GM12878 (cell line): ENCODE measurements at regions not wholly inside any gene's neighbourhood (a gene's known extent, or its start where the extent isn't known, plus 50 kb on each side); places are given as distances from the start of the nearest gene placed in this dataset.

Experiments
- ATAC-seq: fragments of 200-7000 bp; cut with Tn5 transposase; 3 replicates; pipeline ENCODE4 v1.9.1; 2020; ENCODE audit warnings: mild to moderate bottlenecking, moderate library complexity
- BruUV-seq: library from RNA; stranded (reverse); fragments of 400-500 nt; replicated peaks from 2 replicates; lab custom pipeline; 2021; lab: Mats Ljungman, UMichigan
- CTCF ChIA-PET: fragments of 300-600 bp; sonication (Branson Sonifier 250); formaldehyde crosslinking; extraction: SDS; loops from one replicate; lab custom pipeline; 2021; ENCODE audit warnings: inconsistent platforms; lab: Yijun Ruan, JAX
- POLR2A ChIA-PET: fragments of 350-600 bp; formaldehyde crosslinking; extraction: SDS; loops from one replicate; lab custom pipeline; 2021; ENCODE audit warnings: inconsistent platforms; lab: Charles Lee
- RAD21 ChIA-PET: fragments of 300-600 bp; sonication (Branson Sonifier 250); formaldehyde crosslinking; loops from one replicate; lab custom pipeline; 2023; ENCODE audit warnings: antibody characterized with exemption; ENCODE audit not compliant: unreplicated experiment; lab: Charles Lee
- SMC1A ChIA-PET: fragments of 300-600 bp; sonication (Branson Sonifier 250); formaldehyde crosslinking; loops from one replicate; lab custom pipeline; 2023; ENCODE audit not compliant: unreplicated experiment, uncharacterized antibody; lab: Charles Lee
- DNase-seq: peaks from one replicate; pipeline ENCODE4 v3.0.0-alpha.2; 2011; ENCODE audit warnings: low read depth, low spot score
- FAIRE-seq: peaks from 3 replicates; lab custom pipeline; 2011; peaks lifted over from hg19 to GRCh38; lab: Jason Lieb, UNC
- H2AFZ ChIP-seq: 2 replicates; pipeline ENCODE4 v1.6.0; 2011; ENCODE audit warnings: low read depth, low read length, control low read depth; ENCODE audit not compliant: control insufficient read depth
- H3K27ac ChIP-seq: 2 replicates; pipeline ENCODE4 v1.5.1; 2011; ENCODE audit warnings: control low read depth; ENCODE audit not compliant: control insufficient read depth, insufficient read depth
- H3K27me3 ChIP-seq, 2 experiments: replicated peaks in 1 of 2; 2 replicates each; pipeline versions ENCODE4 v1.6.0 to v1.6.1; 2011; ENCODE audit warnings: low read length in 1 of 2; ENCODE audit not compliant: control insufficient read depth in 2 of 2, insufficient read depth in 2 of 2
- H3K36me3 ChIP-seq, 2 experiments: 2 replicates each; pipeline ENCODE4 v1.5.1; 2011; ENCODE audit warnings: low read length in 1 of 2; ENCODE audit not compliant: control insufficient read depth in 2 of 2, insufficient read depth in 2 of 2
- H3K4me1 ChIP-seq: 2 replicates; pipeline ENCODE4 v1.6.1; 2011; ENCODE audit warnings: mild to moderate bottlenecking, low read length, moderate library complexity, mixed read lengths; ENCODE audit not compliant: control insufficient read depth, insufficient read depth
- H3K4me2 ChIP-seq: 2 replicates; pipeline ENCODE4 v1.6.0; 2011; ENCODE audit warnings: control low read depth; ENCODE audit not compliant: control insufficient read depth, insufficient read depth
- H3K4me3 ChIP-seq: fragments of 200-600 bp; sonication (generic); 2 replicates; pipeline ENCODE4 v1.5.1; 2016
- H3K79me2 ChIP-seq: 2 replicates; pipeline ENCODE4 v1.6.0; 2011; ENCODE audit warnings: low read length; ENCODE audit not compliant: control insufficient read depth, insufficient read depth
- H3K9ac ChIP-seq: 2 replicates; pipeline ENCODE4 v1.8.0; 2011; ENCODE audit warnings: low read length, control low read depth, mixed read lengths; ENCODE audit not compliant: control insufficient read depth, insufficient read depth
- H3K9me3 ChIP-seq: replicated peaks from 3 replicates; pipeline ENCODE4 v1.5.1; 2011; ENCODE audit warnings: mild to moderate bottlenecking, low read length; ENCODE audit not compliant: control insufficient read depth, insufficient read depth
- H4K20me1 ChIP-seq: 2 replicates; pipeline ENCODE4 v1.6.0; 2011; ENCODE audit not compliant: control insufficient read depth, insufficient read depth
- ASH2L ChIP-seq: fragments of 300-600, 200-600 bp; sonication (generic); IDR thresholded peaks from 2 replicates; pipeline ENCODE4 v1.6.1; 2017; ENCODE audit warnings: low read depth, mild to moderate bottlenecking, borderline replicate concordance
- BACH1 ChIP-seq: fragments of 450-650 bp; IDR thresholded peaks from 2 replicates; pipeline ENCODE4 v1.6.1; 2017; ENCODE audit warnings: mild to moderate bottlenecking, borderline replicate concordance
- BCL11A ChIP-seq: IDR thresholded peaks from 2 replicates; pipeline ENCODE4 v1.6.1; 2011; ENCODE audit warnings: low read depth, low read length
- BHLHE40 ChIP-seq, 2 experiments: fragments of 450-650 bp in 1 of 2; IDR thresholded peaks; 2 replicates each; pipeline ENCODE4 v1.6.1; 2011 to 2017; ENCODE audit warnings: low read depth in 2 of 2, borderline replicate concordance in 1 of 2, improper control_type of control experiment in 1 of 2, low read length in 1 of 2, mild to moderate bottlenecking in 1 of 2
- NKRF ChIP-seq: fragments of 450-650 bp; conservative IDR thresholded peaks from 2 replicates; pipeline ENCODE4 v1.6.1; 2017; ENCODE audit warnings: mild to moderate bottlenecking, moderate library complexity
- RELA ChIP-seq: fragments of 450-650 bp; IDR thresholded peaks from 2 replicates; pipeline ENCODE4 v1.8.0; 2014; ENCODE audit warnings: borderline replicate concordance; ENCODE audit not compliant: partially characterized antibody
- SIX5 ChIP-seq: IDR thresholded peaks from 2 replicates; pipeline ENCODE4 v1.6.1; 2011; ENCODE audit warnings: mild to moderate bottlenecking, low read depth, low read length, moderate library complexity; ENCODE audit not compliant: severe bottlenecking
- SREBF2 ChIP-seq: IDR thresholded peaks from 2 replicates; pipeline ENCODE4 v1.6.1; 2012; ENCODE audit warnings: mild to moderate bottlenecking, low read length
- TCF3 ChIP-seq: IDR thresholded peaks from 2 replicates; pipeline ENCODE4 v1.6.1; 2012; ENCODE audit warnings: low read depth, mild to moderate bottlenecking, low read length, borderline replicate concordance; ENCODE audit not compliant: insufficient read depth
- YY1 ChIP-seq: IDR thresholded peaks from 2 replicates; pipeline ENCODE4 v1.6.1; 2011; ENCODE audit warnings: low read depth, mild to moderate bottlenecking, low read length
- WGBS: methylation state at CpG from one replicate; pipeline ENCODE4 v1.1.6; 2016; ENCODE audit warnings: low lambda C conversion rate; ENCODE audit not compliant: insufficient replicate concordance, insufficient coverage; ENCODE audit errors: missing lambda C conversion rate; 5-methylcytosine and 5-hydroxymethylcytosine counted together
- in situ Hi-C: fragments of 300-500 bp; cut with MboI; formaldehyde crosslinking; loops from 9 replicates; pipeline ENCODE4 v1.14.3; 2018; ENCODE audit warnings: mixed read lengths
- intact Hi-C: fragments of 100-400 bp; cut with micrococcal nuclease; formaldehyde crosslinking; loops from one replicate; pipeline ENCODE4 v1.14.2; 2022; ENCODE audit not compliant: unreplicated experiment
- TF ChIP-seq, protein P1 (sequence below): IDR thresholded peaks from 2 replicates; pipeline ENCODE4 v1.6.1; 2011; ENCODE audit warnings: borderline replicate concordance, low read depth, mild to moderate bottlenecking, moderate library complexity, low read length; ENCODE audit not compliant: insufficient read depth, poor library complexity, severe bottlenecking
- TF ChIP-seq, protein P2 (sequence below): fragments of 150-350 bp; IDR thresholded peaks from 2 replicates; pipeline ENCODE4 v1.6.1; 2016; ENCODE audit warnings: low read depth, low read length
- TF ChIP-seq, protein P3 (sequence below): fragments of 450-650 bp; IDR thresholded peaks from 2 replicates; pipeline ENCODE4 v1.6.1; 2018; ENCODE audit warnings: mild to moderate bottlenecking, low read depth, moderate library complexity; ENCODE audit not compliant: partially characterized antibody

GRCh38 chr18:46321955-46322354 lies 217.8 kb downstream of the HAUS1 start (continued):
- TF ChIP-seq NKRF (no peak), SIX5 (no peak), BACH1 (no peak), BHLHE40 (IDR thresholded peaks at IDR 0.05; ENCODE audit: borderline replicate concordance in 1 of 2, low read depth in 2 of 2, low read length in 1 of 2) (no peak)
- TF ChIP-seq, all 136 proteins: peak for 0

DNA sequence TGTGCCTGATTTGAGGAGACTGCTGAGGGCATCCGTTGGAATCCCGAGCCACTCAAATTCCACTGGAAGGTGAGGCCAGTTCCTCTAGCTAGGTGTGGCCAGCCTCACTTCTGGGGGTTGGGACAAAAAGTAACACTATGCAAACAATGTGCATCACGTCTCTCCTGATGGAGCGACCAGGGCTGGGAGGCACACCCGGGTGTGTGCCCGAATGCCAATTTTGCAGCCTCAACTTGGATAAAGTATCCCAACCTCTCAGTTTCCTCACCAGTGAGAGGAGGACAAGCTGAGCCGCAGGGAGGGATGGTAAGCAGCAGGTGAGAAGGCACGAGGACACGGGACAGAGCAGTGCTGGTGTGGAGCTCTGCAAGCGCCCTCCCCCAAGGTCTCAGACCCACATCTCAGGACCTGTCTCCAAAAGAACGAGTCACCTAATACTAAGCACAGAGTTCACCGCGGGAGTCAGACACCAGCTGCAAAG lies 218.3 kb downstream of the HAUS1 start:
- Histone ChIP-seq H2AFZ (no peak overlapping the region), H3K79me2 (no peaks in the 10 kb centered on the region), H3K4me1 (no peaks in the 10 kb centered on the region), H3K36me3 (no peaks in the 10 kb centered on the region), H4K20me1 (no peaks in the 10 kb centered on the region), H3K27ac (no peak overlapping the region), H3K9ac (no peak overlapping the region), H3K4me2 (no peak overlapping the region), H3K4me3 (no peak overlapping the region), H3K27me3 (no peaks in the 10 kb centered on the region), H3K9me3 (no peaks in the 10 kb centered on the region)
- POLR2A ChIA-PET = no interaction called here
- CTCF ChIA-PET = no interaction called here
- RAD21 ChIA-PET = no interaction called here
- ATAC-seq (no peak), DNase-seq (no peak), FAIRE-seq (no peak)
- 30% methylated on average over 13 of the region's 13 CpGs for WGBS
- BruUV-seq = no TSS peak
- SMC1A ChIA-PET = interaction anchor here (1.1 kb wide), 1 partner anchor 14 kb away, joined by 3 read pairs; no protein-coding TSS in a partner anchor
- intact Hi-C loops (no loop called here), in situ Hi-C loops (no loop called here)
- no peak for TF ChIP-seq ASH2L
- TF ChIP-seq, protein P1, sequence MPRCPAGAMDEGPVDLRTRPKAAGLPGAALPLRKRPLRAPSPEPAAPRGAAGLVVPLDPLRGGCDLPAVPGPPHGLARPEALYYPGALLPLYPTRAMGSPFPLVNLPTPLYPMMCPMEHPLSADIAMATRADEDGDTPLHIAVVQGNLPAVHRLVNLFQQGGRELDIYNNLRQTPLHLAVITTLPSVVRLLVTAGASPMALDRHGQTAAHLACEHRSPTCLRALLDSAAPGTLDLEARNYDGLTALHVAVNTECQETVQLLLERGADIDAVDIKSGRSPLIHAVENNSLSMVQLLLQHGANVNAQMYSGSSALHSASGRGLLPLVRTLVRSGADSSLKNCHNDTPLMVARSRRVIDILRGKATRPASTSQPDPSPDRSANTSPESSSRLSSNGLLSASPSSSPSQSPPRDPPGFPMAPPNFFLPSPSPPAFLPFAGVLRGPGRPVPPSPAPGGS = no peak
- TF ChIP-seq YY1 = no peak
- TF ChIP-seq, protein P2, sequence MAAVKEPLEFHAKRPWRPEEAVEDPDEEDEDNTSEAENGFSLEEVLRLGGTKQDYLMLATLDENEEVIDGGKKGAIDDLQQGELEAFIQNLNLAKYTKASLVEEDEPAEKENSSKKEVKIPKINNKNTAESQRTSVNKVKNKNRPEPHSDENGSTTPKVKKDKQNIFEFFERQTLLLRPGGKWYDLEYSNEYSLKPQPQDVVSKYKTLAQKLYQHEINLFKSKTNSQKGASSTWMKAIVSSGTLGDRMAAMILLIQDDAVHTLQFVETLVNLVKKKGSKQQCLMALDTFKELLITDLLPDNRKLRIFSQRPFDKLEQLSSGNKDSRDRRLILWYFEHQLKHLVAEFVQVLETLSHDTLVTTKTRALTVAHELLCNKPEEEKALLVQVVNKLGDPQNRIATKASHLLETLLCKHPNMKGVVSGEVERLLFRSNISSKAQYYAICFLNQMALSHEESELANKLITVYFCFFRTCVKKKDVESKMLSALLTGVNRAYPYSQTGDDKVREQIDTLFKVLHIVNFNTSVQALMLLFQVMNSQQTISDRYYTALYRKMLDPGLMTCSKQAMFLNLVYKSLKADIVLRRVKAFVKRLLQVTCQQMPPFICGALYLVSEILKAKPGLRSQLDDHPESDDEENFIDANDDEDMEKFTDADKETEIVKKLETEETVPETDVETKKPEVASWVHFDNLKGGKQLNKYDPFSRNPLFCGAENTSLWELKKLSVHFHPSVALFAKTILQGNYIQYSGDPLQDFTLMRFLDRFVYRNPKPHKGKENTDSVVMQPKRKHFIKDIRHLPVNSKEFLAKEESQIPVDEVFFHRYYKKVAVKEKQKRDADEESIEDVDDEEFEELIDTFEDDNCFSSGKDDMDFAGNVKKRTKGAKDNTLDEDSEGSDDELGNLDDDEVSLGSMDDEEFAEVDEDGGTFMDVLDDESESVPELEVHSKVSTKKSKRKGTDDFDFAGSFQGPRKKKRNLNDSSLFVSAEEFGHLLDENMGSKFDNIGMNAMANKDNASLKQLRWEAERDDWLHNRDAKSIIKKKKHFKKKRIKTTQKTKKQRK = no peak
- TF ChIP-seq TCF3 = no peak
- TF ChIP-seq, protein P3, sequence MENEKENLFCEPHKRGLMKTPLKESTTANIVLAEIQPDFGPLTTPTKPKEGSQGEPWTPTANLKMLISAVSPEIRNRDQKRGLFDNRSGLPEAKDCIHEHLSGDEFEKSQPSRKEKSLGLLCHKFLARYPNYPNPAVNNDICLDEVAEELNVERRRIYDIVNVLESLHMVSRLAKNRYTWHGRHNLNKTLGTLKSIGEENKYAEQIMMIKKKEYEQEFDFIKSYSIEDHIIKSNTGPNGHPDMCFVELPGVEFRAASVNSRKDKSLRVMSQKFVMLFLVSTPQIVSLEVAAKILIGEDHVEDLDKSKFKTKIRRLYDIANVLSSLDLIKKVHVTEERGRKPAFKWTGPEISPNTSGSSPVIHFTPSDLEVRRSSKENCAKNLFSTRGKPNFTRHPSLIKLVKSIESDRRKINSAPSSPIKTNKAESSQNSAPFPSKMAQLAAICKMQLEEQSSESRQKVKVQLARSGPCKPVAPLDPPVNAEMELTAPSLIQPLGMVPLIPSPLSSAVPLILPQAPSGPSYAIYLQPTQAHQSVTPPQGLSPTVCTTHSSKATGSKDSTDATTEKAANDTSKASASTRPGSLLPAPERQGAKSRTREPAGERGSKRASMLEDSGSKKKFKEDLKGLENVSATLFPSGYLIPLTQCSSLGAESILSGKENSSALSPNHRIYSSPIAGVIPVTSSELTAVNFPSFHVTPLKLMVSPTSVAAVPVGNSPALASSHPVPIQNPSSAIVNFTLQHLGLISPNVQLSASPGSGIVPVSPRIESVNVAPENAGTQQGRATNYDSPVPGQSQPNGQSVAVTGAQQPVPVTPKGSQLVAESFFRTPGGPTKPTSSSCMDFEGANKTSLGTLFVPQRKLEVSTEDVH = no peak
- TF ChIP-seq SREBF2 = no peak
- TF ChIP-seq RELA = no peak
- no peak for TF ChIP-seq BCL11A
